ENCODE measurements at regions not wholly inside any gene's neighbourhood (a gene's known extent, or its start where the extent isn't known, plus 50 kb on each side); places are given as distances from the start of the nearest gene placed in this dataset.

- Mint-ChIP-seq H3K9me3 (no peaks in the 10 kb centered on the region), H3K4me1 (ENCODE audit: low read depth) (no peaks in the 10 kb centered on the region), H3K36me3 (ENCODE audit: low read depth) (no peaks in the 10 kb centered on the region), H3K27me3 (no peaks in the 10 kb centered on the region), H3K4me3 (no peak overlapping the region), H3K27ac (no peak overlapping the region)
- no peak for TF ChIP-seq CTCF (IDR thresholded peaks at IDR 0.05)
- DNase-seq = no peak
- POLR2A ChIA-PET = no interaction called here
- intact Hi-C loops (cut with micrococcal nuclease) = no loop called here
- CTCF ChIA-PET = no interaction called here
- no peak for ATAC-seq
These were observed 289.4 kb downstream of the TRAM1L1 start for GRCh38 chr4:116796022-116796421.

- Mint-ChIP-seq H3K36me3 (ENCODE audit: low read depth) (no peaks in the 10 kb centered on the region), H3K9me3 (no peaks in the 10 kb centered on the region), H3K27me3 (no peaks in the 10 kb centered on the region), H3K27ac (no peak overlapping the region), H3K4me1 (ENCODE audit: low read depth) (no peaks in the 10 kb centered on the region), H3K4me3 (no peak overlapping the region)
- ChIA-PET POLR2A (no interaction called here), CTCF (no interaction called here)
- intact Hi-C loops (cut with micrococcal nuclease) = no loop called here
- DNase-seq (no peak), ATAC-seq (no peak)
- no peak for TF ChIP-seq CTCF (IDR thresholded peaks at IDR 0.05)
These were observed 296.7 kb downstream of the TRAM1L1 start for GRCh38 chr4:116788723-116789122.

- DNase-seq (no peak), ATAC-seq (no peak)
- ChIA-PET CTCF (no interaction called here), POLR2A (interaction anchor here (0.6 kb wide), 1 partner anchor 16 kb away, joined by 3 read pairs; no protein-coding TSS in a partner anchor)
- Mint-ChIP-seq H3K4me1 (ENCODE audit: low read depth) (no peaks in the 10 kb centered on the region), H3K4me3 (no peak overlapping the region), H3K9me3 (no peaks in the 10 kb centered on the region), H3K27me3 (no peaks in the 10 kb centered on the region), H3K36me3 (ENCODE audit: low read depth) (no peaks in the 10 kb centered on the region), H3K27ac (no peak overlapping the region)
- TF ChIP-seq CTCF (IDR thresholded peaks at IDR 0.05) = no peak
- intact Hi-C loops (cut with micrococcal nuclease) = no loop called here
These were observed 330.3 kb downstream of the TRAM1L1 start for GRCh38 chr4:116755051-116755450.

GRCh38 chr4:116752027-116752426 is 333.3 kb downstream of the TRAM1L1 start:
- intact Hi-C loops (cut with micrococcal nuclease) = no loop called here
- TF ChIP-seq CTCF (IDR thresholded peaks at IDR 0.05) = no peak
- H3K9me3 Mint-ChIP-seq = no peaks in the 10 kb centered on the region
- no peak for ATAC-seq
- H3K4me1 Mint-ChIP-seq (ENCODE audit: low read depth) = no peaks in the 10 kb centered on the region
- H3K27ac Mint-ChIP-seq = no peak overlapping the region
- no peaks in the 10 kb centered on the region for H3K36me3 Mint-ChIP-seq (ENCODE audit: low read depth)
- ChIA-PET POLR2A (no interaction called here), CTCF (no interaction called here)
- DNase-seq = no peak
- no peaks in the 10 kb centered on the region for H3K27me3 Mint-ChIP-seq
- no peak overlapping the region for H3K4me3 Mint-ChIP-seq

- H3K36me3 Mint-ChIP-seq (ENCODE audit: low read depth) = no peaks in the 10 kb centered on the region
- POLR2A ChIA-PET = no interaction called here
- no peaks in the 10 kb centered on the region for H3K27me3 Mint-ChIP-seq
- H3K9me3 Mint-ChIP-seq = no peaks in the 10 kb centered on the region
- intact Hi-C loops (cut with micrococcal nuclease) = no loop called here
- H3K27ac Mint-ChIP-seq = no peak overlapping the region
- no peaks in the 10 kb centered on the region for H3K4me1 Mint-ChIP-seq (ENCODE audit: low read depth)
- CTCF ChIA-PET = no interaction called here
- no peak for DNase-seq
- ATAC-seq = no peak
- H3K4me3 Mint-ChIP-seq = no peak overlapping the region
- no peak for TF ChIP-seq CTCF (IDR thresholded peaks at IDR 0.05)
These were observed 348.6 kb downstream of the TRAM1L1 start for GRCh38 chr4:116736756-116737155.

Measured in activated CD8-positive, alpha-beta T cell treated with anti-CD3 and anti-CD28 coated beads for 36 hours (primary cell).